GM19324 (cell line): ENCODE measurements at regions not wholly inside any gene's neighbourhood (a gene's known extent, or its start where the extent isn't known, plus 50 kb on each side); places are given as distances from the start of the nearest gene placed in this dataset.
"Not testable (repeated sequence)": the region's sequence is repeated elsewhere in the genome, so short reads cannot be mapped to it uniquely, and the experiment has no call there.

ENCODE experiments used
- ATAC-seq: cut with Tn5 transposase; IDR thresholded peaks from one replicate; pipeline ENCODE4 v1.9.1; 2021; ENCODE audit warnings: mild to moderate bottlenecking, moderate library complexity; ENCODE audit not compliant: unreplicated experiment, low FRiP score

DNA sequence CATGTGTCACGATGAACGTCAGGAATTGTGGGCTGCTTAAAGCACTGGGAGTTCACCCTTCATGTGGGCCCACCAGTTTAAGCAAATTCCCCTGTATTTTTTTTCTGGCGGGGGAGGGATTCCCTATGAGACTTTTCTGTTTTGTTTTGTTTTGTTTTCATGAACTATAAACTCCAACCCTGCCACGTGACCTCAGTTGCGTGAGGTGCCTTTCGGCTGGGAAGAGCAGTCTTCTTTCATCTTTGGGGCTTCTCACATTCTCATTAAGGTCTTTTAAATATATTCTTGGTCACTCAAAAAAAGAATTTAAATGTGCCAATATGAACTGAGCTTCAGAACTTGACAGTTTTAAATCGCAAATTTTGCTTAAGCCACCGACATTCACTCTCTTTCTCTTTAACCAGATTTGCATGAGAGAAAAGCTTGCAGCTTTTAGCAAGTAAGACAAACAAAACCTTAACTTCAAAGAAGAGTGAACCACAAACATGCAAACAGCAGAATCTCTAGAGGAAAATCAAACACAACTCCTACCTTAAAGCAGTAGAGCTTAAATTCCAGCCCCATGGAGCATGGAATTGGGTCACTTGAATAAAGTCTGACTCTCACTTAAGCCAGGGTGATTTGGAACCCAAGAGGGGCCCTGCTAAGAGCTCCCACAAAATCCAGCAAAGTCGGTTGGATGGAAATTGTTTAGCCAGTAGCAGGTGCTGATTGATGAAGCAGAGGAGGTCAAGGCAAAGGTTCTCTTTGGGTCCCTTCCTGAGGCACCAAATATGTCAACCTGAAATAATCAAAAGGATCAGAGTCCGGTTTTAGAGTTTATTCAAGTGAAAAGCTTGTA, 699.8 kb upstream of the GBE1 start:
- ATAC-seq: no peak

DNA sequence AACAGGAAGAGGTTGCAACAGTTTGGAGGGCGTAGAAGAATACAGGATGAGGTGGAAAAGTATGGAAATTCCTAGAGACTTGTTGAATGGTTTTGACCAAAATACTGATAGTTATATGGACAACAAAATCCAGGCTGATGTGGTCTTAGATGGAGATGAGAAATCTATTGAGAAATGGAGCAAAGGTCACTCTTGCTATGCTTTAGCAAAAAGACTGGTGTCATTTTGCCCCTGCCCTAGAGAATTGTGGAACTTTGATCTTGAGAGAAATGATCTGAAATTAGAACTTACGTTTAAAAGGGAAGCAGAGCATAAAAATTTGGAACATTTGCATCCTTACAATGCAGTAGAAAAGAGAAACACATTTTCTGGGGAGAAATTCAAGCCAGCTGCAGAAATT, 686.9 kb upstream of the GBE1 start:
- ATAC-seq: no peak

DNA sequence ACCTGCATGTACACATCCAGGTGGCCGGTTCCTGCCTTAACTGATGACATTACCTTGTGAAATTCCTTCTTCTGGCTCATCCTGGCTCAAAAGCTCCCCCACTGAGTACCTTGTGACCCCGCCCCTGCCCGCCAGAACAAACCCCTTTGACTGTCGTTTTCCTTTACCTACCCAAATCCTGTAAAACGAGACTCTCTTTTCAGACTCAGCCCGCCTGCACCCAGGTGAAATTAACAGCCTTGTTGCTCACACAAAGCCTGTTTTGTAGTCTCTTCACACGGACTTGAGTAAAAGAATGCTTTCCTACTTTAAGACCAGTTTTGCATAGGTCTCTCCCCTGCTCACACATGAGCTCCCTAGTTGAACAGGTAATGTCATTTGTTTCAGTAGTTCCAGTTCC, 667.4 kb upstream of the GBE1 start:
- not testable (repeated sequence) for ATAC-seq

DNA sequence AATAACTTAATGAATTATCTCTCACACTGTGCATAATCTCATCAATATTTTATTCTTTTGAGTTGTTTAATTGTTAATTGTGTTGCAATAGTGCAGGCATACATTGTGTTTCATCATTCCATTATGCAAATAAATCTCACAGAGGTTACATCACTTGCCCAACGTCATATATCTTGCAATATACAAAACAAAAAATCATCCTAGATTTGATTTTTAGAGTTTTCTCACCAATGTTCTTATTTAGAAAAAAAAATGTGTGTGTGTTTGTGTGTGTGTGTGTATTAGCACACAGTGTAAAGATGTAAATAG, 662.5 kb upstream of the GBE1 start:
- no peak for ATAC-seq

DNA sequence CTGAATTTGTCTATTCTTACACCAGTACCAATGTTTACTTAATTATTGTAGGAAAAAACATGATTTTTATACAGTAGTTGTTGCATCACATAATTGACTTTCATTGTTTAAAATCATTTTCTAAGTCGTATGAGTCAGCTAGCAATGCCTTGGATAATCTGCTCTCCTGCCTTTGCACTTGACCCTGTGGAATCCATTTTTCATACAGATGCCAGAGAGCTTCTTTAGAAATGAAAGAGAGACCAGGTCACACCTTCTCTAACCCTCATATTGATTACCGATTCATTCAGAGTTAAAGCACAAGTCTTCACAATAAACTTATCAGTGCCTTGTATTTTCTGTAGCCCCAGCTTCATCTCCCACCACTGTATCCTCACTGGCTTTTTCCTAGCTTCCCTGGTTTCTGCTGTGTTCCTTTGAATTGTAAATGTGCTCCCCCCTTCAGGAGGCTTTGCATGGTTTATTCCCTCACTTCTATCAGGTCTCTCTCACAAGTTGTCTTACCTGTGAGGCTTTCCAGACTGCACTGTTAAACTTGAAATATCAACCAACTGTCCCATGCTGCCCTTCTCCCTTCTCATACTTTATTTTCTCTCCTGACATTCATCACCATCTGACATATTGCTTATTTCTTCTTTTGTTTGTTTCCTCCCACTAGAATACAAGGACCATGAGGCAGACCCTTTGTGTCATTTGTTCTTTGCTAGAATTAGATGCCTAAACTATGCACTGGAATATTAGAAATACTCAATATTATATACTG, 662.0 kb upstream of the GBE1 start:
- ATAC-seq: no peak

DNA sequence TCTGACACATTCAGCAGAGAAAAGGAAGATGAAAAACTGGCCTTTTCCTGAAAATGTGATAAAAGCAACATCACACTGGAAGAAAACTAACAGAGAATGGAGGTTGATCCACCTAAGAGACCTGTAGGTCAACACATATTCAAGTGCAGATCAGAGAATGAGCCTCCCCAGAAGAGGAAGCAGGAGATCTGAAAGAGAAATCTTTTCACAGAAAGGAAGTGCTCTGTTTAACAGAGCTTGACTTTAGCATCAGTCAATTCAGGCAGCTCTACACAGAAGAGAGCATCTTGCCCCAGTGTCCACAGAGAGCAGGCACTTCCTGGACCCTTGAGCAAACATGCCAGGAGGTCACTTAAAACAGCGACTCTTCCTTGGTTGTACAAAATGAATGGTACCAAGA, 655.4 kb upstream of the GBE1 start:
- ATAC-seq: no peak

DNA sequence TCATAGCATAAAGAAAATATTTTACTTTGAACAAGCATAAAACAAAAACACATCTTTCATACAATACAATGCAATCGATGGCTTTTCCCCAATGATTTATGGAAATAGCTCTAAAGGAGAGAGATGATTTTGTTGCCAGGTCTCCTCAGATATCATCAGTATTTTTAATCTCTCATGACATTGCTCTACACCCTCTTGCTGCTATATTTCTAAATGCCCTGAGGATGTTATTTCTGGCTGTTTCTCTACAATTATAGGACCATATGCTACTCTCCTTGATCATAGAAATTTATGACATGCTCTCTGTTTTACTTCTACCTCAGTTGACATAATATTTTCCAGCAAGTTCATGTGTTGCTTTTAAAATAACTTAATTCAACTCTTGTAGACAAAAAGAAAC, 654.9 kb upstream of the GBE1 start:
- no peak for ATAC-seq

DNA sequence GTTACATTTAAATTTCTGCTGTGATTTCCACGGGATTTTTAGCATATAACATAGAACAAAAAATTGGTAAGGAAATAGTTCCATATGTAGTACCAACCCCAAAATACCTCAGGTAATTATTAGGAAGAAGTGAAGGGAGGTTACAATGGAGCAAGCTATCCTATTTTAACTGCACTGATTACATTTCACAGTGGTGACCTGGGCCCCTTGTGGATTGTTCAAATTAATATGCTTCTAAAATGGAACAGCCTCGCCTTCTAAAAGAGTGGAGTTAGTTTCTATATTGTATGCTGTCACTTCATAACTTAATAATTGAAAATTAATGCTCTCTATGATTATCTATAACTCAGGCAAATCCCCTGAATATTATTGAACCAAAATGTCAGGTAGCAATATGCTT, 651.7 kb upstream of the GBE1 start:
- no peak for ATAC-seq

DNA sequence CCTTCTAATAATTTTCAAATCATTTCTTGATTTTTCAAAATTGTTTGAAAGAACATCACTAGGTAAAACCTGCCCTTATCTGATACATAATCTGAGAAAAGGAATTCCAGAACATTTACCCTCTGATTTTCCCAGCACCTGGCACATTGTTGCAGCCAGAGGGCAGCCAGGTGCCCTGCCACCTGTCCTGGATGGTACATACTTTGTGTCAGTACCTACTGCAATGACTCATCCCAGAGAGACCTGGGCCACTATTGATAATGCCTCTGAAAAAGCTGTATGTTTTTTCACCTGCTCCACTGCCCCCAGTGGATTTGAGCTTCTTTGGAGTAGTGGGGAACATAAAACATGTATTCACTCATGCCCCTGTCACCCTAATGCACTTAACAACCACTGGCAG, 648.9 kb upstream of the GBE1 start:
- ATAC-seq: no peak

DNA sequence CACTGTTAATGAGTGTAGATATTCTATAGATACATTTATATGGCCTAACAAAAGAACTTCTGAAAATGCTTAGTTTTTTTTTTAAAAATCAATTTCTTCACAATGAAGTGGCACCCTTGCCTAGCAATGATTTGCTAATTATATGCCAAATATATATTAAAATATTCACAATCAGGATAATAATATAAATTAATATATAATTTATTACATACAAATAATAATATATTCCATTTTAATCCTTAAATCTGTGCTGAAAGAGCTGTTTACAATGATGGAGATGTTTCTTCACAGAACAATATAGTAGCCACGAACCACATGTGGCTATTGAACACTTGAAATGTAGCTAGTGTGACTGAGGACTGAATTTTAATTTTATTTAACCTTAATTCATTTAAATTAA, 648.4 kb upstream of the GBE1 start:
- no peak for ATAC-seq

DNA sequence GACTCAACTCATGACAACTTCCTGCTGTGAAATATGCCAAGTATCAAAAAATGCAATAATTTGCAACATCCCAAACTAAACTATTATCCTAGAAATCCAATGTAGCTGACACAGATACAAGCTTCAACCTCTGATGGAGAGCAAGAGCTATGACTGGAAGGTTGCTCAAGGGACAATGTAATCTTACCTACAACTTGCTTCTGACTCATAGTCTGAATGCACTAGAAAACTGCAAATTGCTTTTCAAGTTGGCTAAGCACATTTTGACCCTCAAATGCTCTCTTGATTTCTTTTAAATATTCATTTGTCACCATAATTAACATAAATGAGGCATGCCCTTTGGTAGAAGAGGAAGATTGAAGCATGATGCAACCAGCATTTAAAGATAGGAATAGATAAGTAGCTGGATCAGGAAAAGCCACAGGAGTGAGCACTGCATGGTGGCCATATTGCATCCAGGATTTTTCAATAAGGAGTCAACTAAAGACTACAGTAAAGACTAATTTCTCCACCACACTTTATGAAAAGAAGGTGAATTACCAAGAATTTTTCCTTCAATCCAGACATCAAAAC, 630.8 kb upstream of the GBE1 start:
- no peak for ATAC-seq

DNA sequence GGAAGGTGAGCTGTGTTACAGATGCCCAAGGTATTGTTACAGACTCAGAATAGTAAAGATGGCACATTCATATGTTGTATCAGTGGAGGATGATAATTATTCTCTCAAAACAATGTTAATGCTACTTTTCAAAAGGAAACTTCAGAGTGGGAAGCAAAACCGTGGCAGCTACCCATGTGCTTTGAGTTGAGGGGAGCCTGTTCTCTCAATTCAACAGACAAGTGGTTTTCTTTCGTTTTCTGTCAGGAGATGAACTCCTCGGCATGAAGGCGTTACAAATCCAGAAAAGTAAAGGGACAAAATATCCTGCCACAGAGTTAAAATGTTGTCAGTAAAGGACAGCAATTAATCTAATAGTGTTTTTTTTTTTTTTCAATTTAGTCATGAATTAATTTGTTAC, 629.4 kb upstream of the GBE1 start:
- no peak for ATAC-seq

DNA sequence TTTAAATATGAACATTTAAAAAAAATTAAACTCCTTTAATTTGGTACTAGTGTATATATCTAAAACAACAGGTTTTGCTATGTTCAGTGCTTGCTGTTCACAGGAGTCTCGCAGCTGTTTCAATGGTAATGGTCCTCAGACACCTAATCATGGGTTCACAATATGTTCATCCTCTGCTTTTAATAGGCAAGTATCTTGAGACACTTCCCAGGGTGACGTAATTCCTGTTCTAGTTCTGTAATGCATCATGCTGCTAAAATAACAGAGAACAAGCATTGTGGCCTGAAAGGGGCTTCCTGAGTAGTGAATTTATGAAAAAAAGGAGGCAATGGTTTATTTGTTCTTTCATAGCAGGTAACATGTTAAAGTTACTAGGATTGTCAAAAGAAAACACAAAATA, 625.2 kb upstream of the GBE1 start:
- no peak for ATAC-seq

DNA sequence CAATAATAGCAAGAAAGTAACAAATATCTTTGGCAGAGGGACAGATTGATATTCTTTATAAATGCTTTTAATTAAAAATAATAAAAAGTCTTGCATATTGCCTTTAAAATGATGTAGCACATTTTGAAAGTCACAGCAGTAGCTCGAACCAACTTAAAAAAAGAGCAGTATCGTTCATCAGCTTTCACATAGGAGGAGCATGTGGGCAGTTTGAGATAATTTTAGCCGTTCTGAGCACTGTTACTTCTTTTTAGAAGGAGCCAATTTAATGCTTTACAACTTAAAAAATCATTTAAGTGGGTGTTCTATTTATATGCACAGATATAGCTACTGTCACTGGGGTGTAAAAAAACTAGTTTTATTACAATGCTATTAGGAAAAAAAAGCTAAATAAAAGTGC, 622.7 kb upstream of the GBE1 start:
- ATAC-seq: no peak

DNA sequence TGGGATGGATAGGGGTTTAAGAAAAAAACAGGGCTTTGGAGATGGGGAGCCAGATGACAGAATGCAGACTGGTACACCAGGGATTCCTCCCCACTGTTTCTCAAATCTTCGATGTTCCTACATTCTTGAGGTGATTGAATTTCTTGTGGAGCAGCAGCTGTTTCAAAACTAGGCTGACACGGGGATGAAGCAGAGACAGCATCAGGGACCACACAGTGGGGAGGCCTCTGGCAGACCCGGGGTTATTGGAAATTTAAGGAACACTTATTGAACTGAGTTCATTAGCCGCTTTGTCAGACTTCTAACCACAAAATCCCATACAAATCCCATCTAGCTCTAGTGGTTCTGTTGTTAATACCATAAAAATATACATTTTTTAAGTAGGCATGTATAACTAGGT, 621.4 kb upstream of the GBE1 start:
- ATAC-seq: no peak

DNA sequence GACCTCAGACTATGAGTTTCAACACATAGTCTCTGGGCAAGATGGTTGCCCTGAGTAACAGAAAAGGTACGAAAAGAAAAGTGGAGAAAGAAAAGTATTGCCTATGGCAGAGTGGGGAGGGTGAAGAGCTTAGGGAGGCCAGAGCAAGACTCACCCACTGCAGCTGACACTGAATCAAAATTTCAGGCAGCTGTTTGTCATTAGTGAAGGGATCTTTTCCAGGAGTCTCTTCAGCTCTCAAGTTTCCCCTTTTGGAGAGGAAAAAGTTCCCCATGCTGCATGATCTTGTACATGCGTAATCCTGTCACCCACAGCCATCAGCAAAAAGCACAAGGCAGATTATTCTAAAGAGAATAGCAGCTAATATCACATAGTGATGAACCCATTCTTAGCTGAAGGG, 616.9 kb upstream of the GBE1 start:
- ATAC-seq: no peak

DNA sequence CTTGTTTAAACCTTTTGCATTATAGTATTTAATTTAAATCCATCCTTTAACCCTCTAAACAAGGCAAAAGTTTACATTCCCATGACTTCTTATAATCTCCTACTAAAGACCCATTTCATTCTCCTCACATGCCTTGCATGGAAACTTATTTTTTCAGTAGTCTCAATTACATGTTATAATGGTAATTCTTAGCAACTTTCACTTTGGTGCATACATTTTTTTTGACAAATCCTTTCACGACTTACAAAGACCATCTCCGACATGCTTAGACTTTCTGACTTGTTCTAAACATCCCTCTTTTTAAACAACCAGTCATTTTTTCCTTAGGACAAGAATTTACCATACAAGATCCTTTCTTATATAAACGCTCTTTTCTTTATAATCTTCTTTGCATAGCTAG, 615.4 kb upstream of the GBE1 start:
- ATAC-seq: no peak

DNA sequence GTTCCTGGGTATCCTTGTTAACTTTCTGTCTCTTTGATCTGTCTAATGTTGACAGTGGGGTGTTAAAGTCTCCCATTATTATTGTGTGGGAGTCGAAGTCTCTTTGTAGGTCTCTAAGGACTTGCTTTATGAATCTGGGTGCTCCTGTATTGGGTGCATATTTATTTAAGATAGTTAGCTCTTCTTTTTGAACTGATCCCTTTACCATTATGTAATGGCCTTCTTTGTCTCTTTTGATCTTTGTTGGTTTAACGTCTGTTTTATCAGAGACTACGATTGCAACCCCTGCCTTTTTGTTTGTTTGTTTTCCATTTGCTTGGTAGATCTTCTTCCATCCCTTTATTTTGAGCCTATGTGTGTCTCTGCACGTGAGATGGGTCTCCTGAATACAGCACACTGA, 612.4 kb upstream of the GBE1 start:
- ATAC-seq: not testable (repeated sequence)

DNA sequence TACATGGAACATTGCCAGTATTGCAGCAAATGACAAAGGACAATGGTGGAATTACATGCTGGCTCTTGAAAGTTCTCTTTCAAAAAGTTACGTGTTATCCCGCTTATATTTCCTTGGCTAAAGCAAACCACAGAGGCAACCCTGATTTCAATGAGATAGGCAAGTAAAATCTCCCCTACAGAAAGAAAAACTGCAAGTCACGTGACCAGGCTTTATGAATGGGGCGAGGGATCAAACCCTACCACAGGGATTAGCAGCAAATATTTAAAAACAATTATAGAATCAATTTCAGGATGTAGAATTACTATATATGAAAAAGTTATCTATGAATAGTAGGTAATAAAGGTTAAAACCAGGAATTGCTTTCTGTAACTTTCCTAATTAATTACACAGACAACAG, 603.4 kb upstream of the GBE1 start:
- no peak for ATAC-seq

DNA sequence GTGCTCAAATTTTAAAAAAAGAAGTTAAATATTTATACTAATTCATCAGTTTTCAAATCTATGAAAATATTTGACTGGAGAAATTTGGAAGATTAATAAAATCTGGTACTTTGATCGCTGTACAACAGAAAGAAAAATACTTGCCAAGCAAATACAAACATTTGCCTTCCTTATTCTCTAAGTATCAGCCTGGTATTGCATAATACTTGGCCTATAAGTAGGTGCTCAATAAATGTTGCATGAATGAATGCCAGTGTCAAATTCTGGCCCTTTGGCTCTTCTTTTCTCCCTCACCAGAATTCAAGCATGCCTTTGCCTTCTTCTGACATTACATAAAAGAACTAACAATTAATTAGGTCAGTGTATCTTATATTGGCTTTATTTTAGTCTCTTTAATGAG, 601.7 kb upstream of the GBE1 start:
- ATAC-seq: no peak

DNA sequence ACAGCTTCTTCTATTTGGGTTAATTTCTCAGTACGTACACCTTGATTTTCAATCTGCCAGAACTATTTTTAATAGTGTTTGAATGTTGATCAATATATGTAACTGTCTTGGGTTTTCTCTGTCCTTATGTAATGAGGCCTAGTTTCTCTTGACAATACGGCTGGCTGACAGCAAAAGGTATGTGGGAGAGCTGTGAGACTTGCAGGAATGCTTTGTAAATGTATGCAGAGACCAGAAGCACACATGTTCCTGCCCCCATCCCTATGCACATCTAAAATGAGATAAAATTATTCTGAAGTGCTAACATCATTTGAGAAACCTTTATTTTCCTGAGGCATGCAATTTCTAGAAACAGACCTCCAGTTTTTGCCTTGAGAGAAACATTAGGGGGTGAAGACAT, 593.8 kb upstream of the GBE1 start:
- no peak for ATAC-seq

DNA sequence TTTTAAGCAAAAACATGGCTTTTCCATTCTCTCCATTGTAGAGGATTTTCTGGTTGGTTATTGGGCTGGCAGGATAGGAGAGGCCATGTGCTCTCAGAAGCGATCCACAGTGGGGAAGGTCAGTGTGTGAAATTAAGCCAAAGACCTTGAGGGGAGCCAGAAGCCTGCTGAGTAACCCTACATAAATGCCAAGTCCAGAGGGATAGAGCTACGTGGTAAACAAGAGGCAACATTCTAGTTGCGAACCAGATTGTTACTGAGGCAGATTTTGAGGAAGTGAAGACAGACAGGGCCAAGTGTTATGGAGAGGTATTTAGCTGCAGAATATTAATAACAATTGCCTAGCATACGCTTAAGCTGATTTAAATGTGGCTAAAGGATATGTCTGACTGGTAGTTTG, 592.8 kb upstream of the GBE1 start:
- no peak for ATAC-seq
